Skeletal muscle cell (primary cell): ENCODE measurements at regions not wholly inside any gene's neighbourhood (a gene's known extent, or its start where the extent isn't known, plus 50 kb on each side); places are given as distances from the start of the nearest gene placed in this dataset.
"Not testable (repeated sequence)": the region's sequence is repeated elsewhere in the genome, so short reads cannot be mapped to it uniquely, and the experiment has no call there.

Experiments
- DNase-seq: peaks from one replicate; pipeline ENCODE4 v3.0.0-alpha.2; 2010; ENCODE audit warnings: low read depth
- H3K4me3 ChIP-seq: 2 replicates; pipeline ENCODE4 v1.5.1; 2011; ENCODE audit warnings: low read depth, mild to moderate bottlenecking, control low read depth, low read length, moderate library complexity

DNA sequence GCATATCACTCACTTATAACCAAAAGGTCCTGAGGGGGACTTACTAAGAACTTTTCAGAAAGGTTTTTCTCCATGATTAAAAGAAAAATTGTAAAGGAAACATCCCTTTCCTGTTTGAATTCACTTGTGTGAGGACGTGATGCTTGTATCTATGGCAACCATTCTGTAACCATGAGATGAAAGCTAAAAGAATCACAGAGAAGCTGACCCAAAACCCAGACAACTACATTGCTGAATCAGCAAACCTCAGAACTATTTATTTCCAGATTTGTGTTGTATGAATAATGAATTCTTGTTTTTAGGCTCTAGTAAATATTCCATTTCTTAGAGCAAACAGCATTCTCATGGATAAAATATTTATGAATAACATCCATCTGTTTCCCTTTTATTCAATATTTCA lies 91.2 kb downstream of the RCHY1 start:
- H3K4me3 ChIP-seq = no peak overlapping the region
- no peak for DNase-seq

DNA sequence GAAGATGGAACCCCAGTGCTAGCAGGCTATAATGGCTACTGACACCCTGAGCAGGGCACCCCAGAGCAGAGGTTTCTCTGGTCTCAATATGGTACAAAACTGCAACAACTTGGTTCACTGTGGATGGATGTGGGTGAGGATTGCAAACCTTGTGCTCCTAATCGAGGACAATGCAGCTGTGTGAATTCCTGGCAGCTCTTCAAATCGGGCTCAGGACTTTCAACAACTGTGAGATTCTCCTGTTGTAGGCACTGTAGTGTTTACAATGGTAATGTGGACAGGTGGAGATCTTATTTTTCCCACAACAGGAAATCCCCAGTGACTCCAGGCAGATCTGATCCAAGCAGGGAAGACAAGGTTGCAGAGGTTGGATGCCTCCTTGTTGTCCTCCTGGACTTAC lies 101.5 kb downstream of the RCHY1 start:
- no peak for DNase-seq
- H3K4me3 ChIP-seq = no peak overlapping the region

DNA sequence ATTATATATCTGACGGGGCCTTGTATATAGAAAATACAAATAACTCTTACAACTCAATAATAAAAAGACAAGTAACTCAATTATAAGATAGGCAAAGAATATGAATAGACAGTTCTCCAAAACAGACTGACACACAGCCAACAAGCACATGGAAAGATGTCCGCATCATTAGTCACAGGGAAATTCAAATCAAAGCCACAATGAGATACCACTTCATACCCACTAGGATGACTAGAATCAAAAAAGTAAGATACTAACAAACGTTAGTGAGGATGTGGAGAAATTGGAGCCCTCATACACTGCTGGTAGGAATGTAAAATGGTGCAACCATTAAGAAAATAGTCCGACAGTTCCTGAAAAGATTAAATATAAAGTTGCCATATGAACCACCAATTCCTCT lies 115.7 kb downstream of the RCHY1 start:
- no peak overlapping the region for H3K4me3 ChIP-seq
- DNase-seq = no peak

DNA sequence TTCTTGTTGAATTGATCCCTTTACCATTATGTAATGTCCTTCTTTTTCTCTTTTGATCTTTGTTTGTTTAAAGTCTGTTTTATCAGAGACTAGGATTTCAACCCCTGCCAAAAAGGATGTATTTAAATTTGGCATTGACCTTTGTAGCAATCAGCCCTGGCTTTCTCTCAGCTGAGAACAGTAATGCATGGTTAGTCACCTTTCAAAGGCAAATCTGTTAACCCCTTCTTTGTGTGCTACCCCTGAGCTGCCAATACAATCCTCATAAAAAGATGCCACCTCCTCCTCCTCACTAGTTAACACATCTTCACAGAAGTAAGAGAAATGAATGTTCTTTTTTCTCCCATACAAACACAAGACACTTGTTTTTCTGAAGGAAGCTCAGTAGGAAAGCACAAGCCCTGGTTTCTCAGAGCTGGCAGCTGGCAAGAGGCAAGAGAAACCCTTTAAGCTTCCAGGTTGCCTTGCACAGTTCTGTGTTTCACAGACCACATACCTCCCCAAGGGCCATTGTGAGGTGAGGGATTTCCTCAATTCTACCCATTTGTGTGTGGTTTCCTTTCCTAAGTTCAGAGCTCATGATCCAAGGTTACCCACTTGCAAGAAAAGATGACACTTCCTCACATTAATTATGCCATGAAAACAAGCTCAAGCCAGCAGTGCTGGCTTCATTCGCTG lies 122.6 kb downstream of the RCHY1 start:
- DNase-seq = no peak
- no peak overlapping the region for H3K4me3 ChIP-seq

DNA sequence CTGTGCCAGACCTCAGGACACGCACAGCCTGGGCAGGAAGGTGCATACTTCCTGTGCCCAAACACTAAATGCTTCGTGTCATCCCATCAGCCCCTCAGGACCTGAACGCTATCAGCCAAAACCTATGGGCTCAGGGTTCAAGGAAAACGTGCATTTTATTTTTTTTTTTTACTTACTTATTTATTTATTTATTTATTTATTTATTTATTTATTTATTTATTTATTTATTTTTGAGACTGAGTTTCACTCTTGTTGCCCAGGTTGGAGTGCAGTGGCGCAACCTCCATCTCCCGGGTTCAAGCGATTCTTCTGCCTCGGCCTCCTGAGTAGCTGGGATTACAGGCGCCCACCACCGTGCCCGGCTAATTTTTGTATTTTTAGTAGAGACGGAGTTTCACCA lies 127.8 kb downstream of the RCHY1 start:
- not testable (repeated sequence) for DNase-seq, H3K4me3 ChIP-seq

DNA sequence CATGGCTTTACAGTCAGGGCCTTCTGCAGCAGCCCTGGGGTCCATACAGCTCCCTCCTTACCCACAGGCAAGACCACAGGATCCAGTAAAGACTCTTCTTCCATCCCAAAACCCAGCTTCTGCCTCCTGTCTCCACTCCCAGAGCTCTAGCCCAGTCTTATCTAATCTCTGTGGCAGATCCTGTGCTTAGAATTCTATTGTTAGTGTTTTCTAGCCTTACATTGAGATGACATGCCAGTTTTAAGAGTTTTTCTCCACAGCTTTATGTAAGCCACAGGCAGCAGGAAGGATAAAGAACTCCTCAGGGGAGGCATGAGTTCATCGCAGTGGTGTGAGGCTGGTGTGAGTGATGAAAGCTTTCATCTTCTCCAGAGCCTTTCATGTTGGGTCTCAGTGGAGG lies 129.1 kb downstream of the RCHY1 start:
- no peak overlapping the region for H3K4me3 ChIP-seq
- no peak for DNase-seq

DNA sequence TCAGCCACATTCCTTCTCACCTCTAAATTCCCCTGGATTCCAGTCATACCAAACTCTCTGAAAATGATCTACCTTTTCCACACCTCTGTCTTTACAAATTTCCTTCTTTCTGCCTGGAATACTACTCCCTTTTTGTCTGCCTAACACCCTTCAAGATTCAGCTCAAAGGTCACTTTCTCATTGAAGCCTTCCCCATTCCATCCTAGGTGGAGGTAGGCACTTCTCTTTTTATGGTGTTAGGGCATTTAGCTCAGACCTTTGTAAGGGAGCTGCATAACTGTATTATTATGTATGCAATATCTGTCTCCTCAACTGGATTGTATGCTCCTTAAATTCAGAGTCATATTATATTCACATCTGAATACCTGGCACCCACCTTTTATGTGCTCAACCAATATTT lies 137.7 kb downstream of the RCHY1 start:
- H3K4me3 ChIP-seq = no peak overlapping the region
- no peak for DNase-seq

DNA sequence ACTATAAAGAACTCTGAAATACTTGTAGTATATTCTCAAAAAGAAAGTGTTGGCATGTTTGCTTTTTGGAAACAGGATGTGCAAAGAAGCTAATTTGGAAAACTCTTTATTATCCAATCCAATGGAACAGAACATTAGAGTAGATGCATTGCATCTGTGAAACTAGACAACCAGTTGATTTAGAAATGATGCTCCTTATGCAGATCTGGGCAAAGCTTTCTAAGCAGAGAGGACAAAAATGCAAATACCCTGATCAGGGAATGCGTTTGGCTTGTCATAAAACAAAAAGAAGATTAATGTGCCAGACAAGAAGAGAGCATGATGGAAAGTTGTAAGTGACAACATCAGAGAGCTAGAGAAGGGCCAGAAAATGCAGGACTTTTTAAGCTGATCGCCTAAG lies 142.3 kb downstream of the RCHY1 start:
- H3K4me3 ChIP-seq = no peak overlapping the region
- no peak for DNase-seq

DNA sequence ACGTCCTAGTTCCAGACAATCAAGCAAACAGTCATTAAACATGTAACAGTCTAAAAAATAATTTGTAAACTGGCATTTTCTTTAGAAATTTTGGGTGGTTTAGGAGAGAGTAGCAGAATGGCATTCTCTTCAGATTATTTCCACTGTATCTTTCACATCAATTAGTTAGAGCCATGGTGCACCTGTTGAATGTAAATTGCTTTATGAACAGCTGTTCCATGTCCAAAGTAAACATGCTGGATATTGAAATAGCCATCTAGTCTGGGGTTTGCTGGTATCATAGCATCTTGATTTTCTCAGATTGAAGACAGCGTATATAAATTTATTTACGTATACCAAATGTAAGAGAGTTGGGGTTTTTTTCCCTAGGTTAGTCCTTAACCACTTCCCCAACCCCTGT lies 143.6 kb downstream of the RCHY1 start:
- no peak for DNase-seq
- no peak overlapping the region for H3K4me3 ChIP-seq

DNA sequence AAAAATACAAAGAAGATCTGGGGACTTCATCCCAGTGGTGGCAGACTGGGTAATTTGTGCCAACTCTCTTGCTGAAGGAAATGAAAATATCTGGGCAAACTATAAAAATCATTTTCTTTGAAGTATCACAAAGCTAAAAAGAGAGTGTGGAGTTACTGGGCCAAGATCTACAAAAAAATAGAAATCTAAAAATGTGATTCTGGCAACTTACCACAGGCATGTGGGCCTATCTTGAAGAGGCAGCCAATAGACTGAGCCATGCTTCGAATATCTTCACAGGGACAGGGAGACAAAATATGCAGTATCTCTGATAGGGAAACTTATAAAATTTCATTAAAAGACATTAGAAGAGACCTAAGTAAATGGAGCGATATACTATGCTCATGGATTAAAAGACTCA lies 168.8 kb downstream of the RCHY1 start:
- no peak for DNase-seq
- no peak overlapping the region for H3K4me3 ChIP-seq

DNA sequence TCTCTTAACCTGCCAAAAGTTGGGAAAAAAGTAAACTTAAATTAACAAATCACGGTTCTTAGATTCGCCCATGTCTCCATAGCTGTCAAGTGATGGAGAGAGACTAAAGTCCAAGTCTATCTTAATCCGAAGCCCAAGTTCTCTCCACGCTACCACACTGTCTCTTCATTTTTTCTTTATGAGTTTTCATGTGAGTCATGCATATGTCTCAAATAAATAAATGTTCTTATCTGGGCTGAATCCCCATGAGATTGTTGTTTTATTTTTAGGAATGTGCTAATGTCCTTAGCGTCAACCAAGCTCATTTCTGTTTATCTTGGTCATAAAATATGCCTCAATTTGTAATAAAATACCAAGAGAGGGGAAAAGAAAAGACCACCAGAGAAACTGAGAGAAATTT lies 169.3 kb downstream of the RCHY1 start:
- DNase-seq = peak; percentile 45
- no peak overlapping the region for H3K4me3 ChIP-seq

DNA sequence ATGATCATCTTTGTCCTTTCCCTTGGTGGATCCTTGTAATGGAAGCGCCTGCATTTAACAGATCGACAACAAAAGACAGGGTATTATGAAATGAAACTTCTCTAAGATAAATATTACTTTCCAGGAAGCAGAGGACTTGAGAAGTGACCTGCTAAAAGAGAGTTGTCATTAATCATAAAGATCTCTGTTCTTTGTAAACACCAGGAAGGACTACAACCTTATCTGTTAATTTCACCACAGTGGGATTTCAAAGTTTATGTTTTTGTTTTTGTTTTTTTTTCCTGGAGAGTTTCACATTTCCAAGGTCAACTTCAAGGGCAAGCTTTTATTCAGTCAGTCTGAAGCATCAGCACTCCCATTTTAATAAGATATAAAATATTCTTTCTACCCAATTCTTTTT lies 170.9 kb downstream of the RCHY1 start:
- DNase-seq = no peak
- no peak overlapping the region for H3K4me3 ChIP-seq

DNA sequence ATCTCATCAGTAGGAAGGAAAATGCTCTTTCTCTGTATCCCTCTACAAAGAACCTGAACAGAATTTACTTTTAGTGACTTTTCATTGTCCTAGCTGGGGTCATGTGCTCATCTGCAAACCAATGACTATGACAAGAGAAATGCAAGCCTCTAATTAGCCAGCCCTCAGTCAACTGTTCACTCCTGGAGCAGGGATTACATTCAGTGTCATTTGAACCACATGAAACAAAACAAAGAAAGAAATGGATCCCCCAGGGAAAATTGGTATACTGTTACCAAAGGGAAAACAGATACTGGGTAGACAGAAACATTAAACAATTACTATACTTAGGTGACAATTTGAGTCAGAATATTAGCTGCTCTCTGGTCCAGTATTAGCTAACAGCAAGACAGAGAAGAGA lies 173.6 kb downstream of the RCHY1 start:
- DNase-seq = no peak
- H3K4me3 ChIP-seq = no peak overlapping the region

DNA sequence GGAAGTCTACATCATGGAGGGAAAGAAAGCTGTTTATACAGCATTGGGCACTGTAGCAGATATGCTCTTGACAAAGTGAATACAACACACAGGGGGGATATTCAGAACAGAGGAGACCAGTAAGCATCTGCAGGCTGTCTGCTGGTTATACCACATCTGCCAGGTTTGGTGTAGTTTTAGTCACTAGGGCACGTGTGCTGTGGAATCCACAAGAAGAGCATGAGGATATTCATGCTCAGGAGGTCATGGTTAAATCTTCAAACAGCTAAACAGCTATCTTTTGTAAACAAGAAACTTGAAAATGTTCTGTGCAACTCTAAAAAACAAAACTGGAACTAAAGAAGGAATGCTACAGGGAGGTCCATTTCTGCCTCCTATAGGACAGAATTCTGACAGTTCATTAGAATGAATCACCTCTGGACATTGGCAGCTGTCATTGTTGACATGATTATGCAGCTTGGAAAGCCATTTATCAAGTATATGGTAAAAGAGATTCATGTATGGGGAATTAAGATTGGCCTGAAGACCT lies 175.8 kb downstream of the RCHY1 start:
- no peak overlapping the region for H3K4me3 ChIP-seq
- no peak for DNase-seq

DNA sequence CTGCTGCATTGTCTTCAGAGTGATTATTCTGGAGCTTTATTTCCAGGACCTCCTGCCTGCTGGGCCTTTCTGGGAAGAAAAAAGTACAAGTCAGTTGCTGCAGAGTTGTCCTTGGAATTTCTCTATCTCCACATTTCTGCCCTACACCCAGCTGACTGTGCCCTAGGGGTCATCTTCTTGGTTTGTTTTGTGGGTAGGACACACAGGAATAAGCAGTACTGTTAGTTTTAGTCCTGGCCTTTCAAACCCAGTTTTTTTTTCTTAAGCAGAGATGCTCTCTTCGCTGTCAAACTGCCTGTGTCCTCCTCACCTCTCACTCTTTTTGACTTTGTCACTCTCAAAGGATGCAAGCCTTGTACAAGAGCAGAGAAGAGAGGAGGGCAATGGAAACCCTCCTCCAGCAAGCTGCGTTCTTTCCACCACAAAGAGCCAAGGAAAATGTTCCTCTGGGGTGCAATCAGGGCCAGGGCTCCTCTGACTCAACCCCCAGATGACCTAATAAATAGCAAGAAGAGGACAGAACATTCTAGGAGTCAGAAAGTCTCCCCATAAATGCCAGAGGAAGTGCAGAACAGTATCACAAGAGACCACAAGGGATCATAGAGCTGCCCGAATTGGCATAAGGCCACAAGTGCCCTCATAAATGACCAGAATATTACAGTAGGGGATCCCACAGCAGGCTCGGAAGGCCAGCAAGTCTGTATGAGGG lies 186.2 kb downstream of the RCHY1 start:
- DNase-seq = no peak
- no peak overlapping the region for H3K4me3 ChIP-seq

DNA sequence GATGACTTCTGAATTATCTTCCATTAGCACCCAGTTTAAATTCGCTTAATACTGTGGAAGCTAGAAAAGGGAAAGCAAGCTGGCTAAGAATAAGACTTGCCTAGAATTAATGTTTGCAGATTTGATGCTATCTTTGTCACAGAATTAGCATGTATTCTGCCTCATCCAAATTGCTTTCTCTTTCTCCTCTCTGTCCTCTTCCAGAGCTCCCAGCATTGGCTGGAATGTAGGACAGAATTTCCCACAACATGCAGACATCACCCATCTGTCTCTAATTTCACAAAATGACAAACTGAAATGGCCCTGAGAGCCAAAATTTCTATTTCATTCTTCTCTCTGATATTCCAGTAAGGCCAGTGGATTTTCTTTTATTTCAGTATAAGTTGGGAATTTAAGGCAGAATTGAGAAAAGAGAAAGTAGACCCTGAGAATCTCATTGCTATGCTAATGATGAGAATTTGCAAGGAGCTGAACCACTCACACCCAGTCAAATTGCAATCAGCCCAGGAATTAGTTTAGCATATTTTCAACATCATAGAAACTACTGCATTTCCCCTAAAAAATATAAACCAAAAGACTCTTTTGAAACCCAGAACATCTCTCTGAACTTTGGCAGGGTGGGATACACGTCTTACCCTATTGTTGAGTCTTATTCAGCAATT lies 188.8 kb downstream of the RCHY1 start:
- no peak overlapping the region for H3K4me3 ChIP-seq
- DNase-seq = no peak

DNA sequence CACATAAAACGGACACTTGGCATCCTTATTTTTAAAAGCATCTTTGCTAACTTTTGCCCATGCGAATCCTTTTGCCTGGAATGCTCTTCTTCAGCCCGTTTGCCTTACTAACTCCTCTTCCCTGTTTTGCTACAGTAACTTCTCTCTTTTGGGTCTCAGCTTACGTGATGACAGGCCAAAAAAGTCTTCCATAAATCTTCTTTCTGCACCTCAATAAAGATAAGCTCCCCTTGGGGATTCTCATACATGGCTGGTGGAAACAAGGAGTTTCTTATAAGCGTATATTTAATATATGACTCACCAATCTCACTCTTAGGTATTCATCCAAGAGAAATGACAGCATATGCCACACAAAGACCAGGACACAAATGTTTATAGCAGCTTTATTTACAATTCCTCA lies 192.7 kb downstream of the RCHY1 start:
- DNase-seq = no peak
- no peak overlapping the region for H3K4me3 ChIP-seq

DNA sequence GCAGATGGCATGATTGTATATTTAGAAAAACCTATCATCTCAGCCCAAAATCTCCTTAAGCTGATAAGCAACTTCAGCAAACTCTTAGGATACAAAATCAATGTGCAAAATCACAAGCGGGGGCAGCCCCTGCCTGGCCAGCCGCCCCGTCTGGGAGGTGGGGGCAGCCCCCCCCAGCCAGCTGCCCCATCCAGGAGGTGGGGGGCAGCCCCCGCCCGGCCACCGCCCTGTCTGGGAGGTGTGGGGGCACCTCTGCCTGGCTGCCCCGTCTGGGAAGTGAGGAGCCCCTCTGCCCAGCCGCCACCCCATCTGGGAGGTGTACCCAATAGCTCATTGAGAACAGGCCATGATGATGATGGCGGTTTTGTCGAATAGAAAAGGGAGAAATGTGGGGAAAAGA lies 196.6 kb downstream of the RCHY1 start:
- H3K4me3 ChIP-seq = not testable (repeated sequence)

DNA sequence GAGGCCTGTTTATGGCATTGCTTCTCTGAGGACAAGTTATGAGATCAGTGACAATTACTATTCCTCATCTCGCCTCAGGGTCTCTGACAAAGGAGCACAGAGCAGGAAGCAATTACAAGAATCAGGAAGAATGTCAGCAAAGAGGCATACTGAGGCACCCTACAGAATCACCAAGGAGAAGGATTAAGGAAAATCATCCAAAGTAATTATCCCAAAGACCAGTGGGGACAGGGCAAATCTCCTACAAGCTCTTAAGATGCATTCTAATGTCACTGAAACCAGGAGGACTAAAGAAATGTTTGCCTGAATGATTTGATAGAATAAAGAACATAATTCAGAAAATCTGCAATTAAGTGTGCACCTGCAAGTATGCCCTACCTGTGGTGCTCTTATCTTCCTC lies 206.2 kb downstream of the RCHY1 start:
- DNase-seq = no peak
- no peak overlapping the region for H3K4me3 ChIP-seq

More for the DNA sequence above, 196.6 kb downstream of the RCHY1 start:
- not testable (repeated sequence) for DNase-seq

DNA sequence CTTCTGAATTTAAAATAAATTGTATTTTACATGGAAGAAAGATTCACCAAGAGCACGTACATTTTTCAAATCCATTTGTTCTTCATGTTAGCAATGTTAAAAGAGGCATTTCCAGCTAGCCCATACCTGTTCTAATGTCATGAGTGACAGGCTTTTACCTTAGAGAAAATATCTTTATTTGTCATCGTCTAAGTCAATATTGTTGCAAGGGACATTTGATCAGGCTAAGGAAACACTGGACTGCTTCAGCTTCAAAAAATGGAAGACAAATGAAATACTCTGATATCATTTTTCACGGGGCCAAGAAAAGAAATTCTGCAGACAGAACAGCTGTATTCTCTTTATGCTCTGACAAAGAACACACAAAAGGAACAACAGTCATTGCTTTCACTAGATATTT lies 207.7 kb downstream of the RCHY1 start:
- H3K4me3 ChIP-seq = no peak overlapping the region
- DNase-seq = no peak

DNA sequence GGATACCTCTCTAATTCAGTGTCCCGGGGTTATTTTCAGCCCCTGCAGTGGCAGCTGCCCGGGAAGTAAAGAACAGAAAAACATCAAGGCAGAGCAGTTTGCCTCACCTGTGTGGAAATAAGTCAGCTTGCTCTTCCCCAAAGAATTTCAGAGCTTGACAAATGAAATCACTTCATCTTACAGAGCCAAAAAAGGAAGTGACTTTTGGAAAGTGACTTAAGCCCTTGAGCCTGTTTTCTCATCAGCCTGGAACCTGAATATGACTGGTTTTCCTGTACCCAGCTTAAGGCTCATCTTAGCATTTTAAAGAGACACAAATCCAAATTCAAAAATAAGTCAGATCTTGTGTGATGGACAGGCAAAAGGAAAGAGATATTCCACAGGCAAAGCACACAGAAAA lies 211.6 kb downstream of the RCHY1 start:
- no peak overlapping the region for H3K4me3 ChIP-seq
- DNase-seq = no peak
